ENCODE measurements at regions not wholly inside any gene's neighbourhood (a gene's known extent, or its start where the extent isn't known, plus 50 kb on each side); places are given as distances from the start of the nearest gene placed in this dataset.

DNA sequence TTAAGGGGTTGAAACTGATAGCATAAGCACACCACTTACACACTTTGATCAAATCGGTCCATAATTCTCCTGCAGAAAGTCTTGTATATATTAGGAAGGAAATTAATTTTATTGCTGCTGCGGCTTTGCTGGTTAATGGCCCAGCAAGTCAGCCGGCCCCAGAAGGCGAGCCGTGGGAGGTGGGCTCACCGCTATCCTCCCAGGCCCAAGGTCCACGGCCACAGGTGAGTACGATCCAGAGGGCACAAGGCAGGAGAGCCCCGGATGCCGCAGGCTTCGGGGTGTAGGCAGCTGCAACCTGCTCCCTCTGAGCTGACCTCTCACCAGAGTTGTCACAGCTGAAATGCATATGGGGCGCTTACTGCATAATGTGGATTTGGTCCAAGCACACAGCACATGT, 165.7 kb downstream of the TBX5 start:
- Histone ChIP-seq H3K79me2 (ENCODE audit: control insufficient read depth, insufficient read depth, low read length) (no peaks in the 10 kb centered on the region), H3K9me3 (ENCODE audit: control extremely low read depth in 1 of 3, control insufficient read depth in 2 of 3, insufficient read depth in 1 of 3, low read length in 2 of 3) (peaks cover 0 to 19% (median 3%) of the 10 kb centered on the region in 3 donors), H3K27me3 (replicated peaks in 1 of 4; ENCODE audit: control extremely low read depth in 1 of 4, control insufficient read depth in 3 of 4, insufficient read depth in 4 of 4, low read length in 3 of 4) (peaks cover 0 to 3% (median 0%) of the 10 kb centered on the region in 4 experiments), H3K4me2 (replicated peaks; ENCODE audit: low read depth, low read length, poor library complexity, severe bottlenecking) (no peak overlapping the region), H3K4me1 (ENCODE audit: control insufficient read depth in 2 of 2, insufficient read depth in 2 of 2, low read length in 2 of 2) (no peaks in the 10 kb centered on the region), H3K4me3 (ENCODE audit: control extremely low read depth in 1 of 5, extremely low read depth in 1 of 5, insufficient read depth in 1 of 5, low read depth in 2 of 5, low read length in 4 of 5) (no peak overlapping the region), H3K9ac (ENCODE audit: low read length) (no peak overlapping the region), H3K36me3 (replicated peaks in 1 of 2; ENCODE audit: control extremely low read depth in 1 of 2, control insufficient read depth in 1 of 2, extremely low read depth in 1 of 2, insufficient read depth in 2 of 2, low read length in 1 of 2) (no peaks in the 10 kb centered on the region), H3K27ac (ENCODE audit: low read length in 2 of 2) (no peak overlapping the region), H2AFZ (ENCODE audit: insufficient read depth, low read depth, low read length, poor library complexity, severe bottlenecking) (no peak overlapping the region), H4K20me1 (ENCODE audit: control insufficient read depth, insufficient read depth, low read length, poor library complexity, severe bottlenecking) (no peaks in the 10 kb centered on the region)
- DNase-seq, result no peak
- H3K9me3 Mint-ChIP-seq (ENCODE audit: insufficient read depth), result no peaks in the 10 kb centered on the region
- no peaks in the 10 kb centered on the region for H3K4me1 Mint-ChIP-seq
- intact Hi-C loops (cut with micrococcal nuclease), result no loop called here
- 75% methylated on average over 10 of the region's 12 CpGs for WGBS (ENCODE audit: insufficient coverage)
- H3K27me3 Mint-ChIP-seq, result peaks cover 5% of the 10 kb centered on the region
- no peak overlapping the region for H3K4me3 Mint-ChIP-seq
- ChIA-PET POLR2A (no interaction called here), CTCF (no interaction called here)
- H3K27ac Mint-ChIP-seq, result no peak overlapping the region
- ATAC-seq (ENCODE audit: low read depth), result no peak
- TF ChIP-seq EZH2 (IDR thresholded peaks at IDR 0.05; ENCODE audit: borderline replicate concordance, insufficient read depth, low read depth, low read length, poor library complexity, severe bottlenecking), result no peak
- TF ChIP-seq, protein P1, sequence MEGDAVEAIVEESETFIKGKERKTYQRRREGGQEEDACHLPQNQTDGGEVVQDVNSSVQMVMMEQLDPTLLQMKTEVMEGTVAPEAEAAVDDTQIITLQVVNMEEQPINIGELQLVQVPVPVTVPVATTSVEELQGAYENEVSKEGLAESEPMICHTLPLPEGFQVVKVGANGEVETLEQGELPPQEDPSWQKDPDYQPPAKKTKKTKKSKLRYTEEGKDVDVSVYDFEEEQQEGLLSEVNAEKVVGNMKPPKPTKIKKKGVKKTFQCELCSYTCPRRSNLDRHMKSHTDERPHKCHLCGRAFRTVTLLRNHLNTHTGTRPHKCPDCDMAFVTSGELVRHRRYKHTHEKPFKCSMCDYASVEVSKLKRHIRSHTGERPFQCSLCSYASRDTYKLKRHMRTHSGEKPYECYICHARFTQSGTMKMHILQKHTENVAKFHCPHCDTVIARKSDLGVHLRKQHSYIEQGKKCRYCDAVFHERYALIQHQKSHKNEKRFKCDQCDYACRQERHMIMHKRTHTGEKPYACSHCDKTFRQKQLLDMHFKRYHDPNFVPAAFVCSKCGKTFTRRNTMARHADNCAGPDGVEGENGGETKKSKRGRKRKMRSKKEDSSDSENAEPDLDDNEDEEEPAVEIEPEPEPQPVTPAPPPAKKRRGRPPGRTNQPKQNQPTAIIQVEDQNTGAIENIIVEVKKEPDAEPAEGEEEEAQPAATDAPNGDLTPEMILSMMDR (IDR thresholded peaks at IDR 0.05), result no peak

DNA sequence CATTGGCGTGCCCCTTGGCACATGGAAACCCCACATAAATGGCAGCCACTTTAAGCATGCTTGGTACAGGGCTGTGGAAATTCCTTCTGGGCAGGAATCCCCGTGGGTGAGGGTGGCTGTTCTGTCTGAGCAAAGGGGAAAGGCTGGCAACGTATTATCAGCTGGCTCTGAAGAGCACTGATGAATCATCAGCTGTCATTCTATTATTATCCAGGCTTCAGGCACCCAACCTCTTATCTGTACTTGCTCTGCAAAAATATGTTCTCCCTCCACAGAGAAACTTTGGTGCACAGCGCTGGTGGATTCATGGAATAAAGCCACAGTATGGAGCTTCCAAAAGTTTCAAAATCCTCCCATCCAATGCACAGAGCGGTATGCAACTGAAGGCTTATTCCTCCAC, 167.1 kb downstream of the TBX5 start:
- ATAC-seq (ENCODE audit: low read depth) (no peak), DNase-seq (no peak)
- no peak overlapping the region for H2AFZ ChIP-seq (ENCODE audit: insufficient read depth, low read depth, low read length, poor library complexity, severe bottlenecking)
- intact Hi-C loops (cut with micrococcal nuclease), result no loop called here
- WGBS (ENCODE audit: insufficient coverage), result 100% methylated on average over 2 of the region's 5 CpGs
- TF ChIP-seq, protein P1 (IDR thresholded peaks at IDR 0.05), result no peak
- no peak for TF ChIP-seq EZH2 (IDR thresholded peaks at IDR 0.05; ENCODE audit: borderline replicate concordance, insufficient read depth, low read depth, low read length, poor library complexity, severe bottlenecking)
- peaks cover 0 to 15% (median 3%) of the 10 kb centered on the region in 3 donors for H3K9me3 ChIP-seq (ENCODE audit: control extremely low read depth in 1 of 3, control insufficient read depth in 2 of 3, insufficient read depth in 1 of 3, low read length in 2 of 3)
- H3K27me3 ChIP-seq (replicated peaks in 1 of 4; ENCODE audit: control extremely low read depth in 1 of 4, control insufficient read depth in 3 of 4, insufficient read depth in 4 of 4, low read length in 3 of 4), result no peaks in the 10 kb centered on the region
- Mint-ChIP-seq H3K4me3 (no peak overlapping the region), H3K27ac (no peak overlapping the region), H3K4me1 (no peaks in the 10 kb centered on the region), H3K9me3 (ENCODE audit: insufficient read depth) (no peaks in the 10 kb centered on the region), H3K27me3 (no peaks in the 10 kb centered on the region)
- H3K9ac ChIP-seq (ENCODE audit: low read length), result no peak overlapping the region
- no peak overlapping the region for H3K4me3 ChIP-seq (ENCODE audit: control extremely low read depth in 1 of 5, extremely low read depth in 1 of 5, insufficient read depth in 1 of 5, low read depth in 2 of 5, low read length in 4 of 5)
- H3K4me2 ChIP-seq (replicated peaks; ENCODE audit: low read depth, low read length, poor library complexity, severe bottlenecking), result no peak overlapping the region
- no peaks in the 10 kb centered on the region for H3K79me2 ChIP-seq (ENCODE audit: control insufficient read depth, insufficient read depth, low read length)
- CTCF ChIA-PET, result no interaction called here
- H3K4me1 ChIP-seq (ENCODE audit: control insufficient read depth in 2 of 2, insufficient read depth in 2 of 2, low read length in 2 of 2), result no peaks in the 10 kb centered on the region
- H3K27ac ChIP-seq (ENCODE audit: low read length in 2 of 2), result no peak overlapping the region
- POLR2A ChIA-PET, result no interaction called here
- H4K20me1 ChIP-seq (ENCODE audit: control insufficient read depth, insufficient read depth, low read length, poor library complexity, severe bottlenecking), result no peaks in the 10 kb centered on the region
- no peaks in the 10 kb centered on the region for H3K36me3 ChIP-seq (replicated peaks in 1 of 2; ENCODE audit: control extremely low read depth in 1 of 2, control insufficient read depth in 1 of 2, extremely low read depth in 1 of 2, insufficient read depth in 2 of 2, low read length in 1 of 2)

Measured in B cell (primary cell).